Fibroblast of mammary gland (primary cell): ENCODE measurements at regions not wholly inside any gene's neighbourhood (a gene's known extent, or its start where the extent isn't known, plus 50 kb on each side); places are given as distances from the start of the nearest gene placed in this dataset.

ENCODE experiments used
- DNase-seq: peaks from one replicate; pipeline ENCODE4 v3.0.0-alpha.2; 2010; ENCODE audit warnings: low read depth
- H3K4me3 ChIP-seq: 2 replicates; pipeline ENCODE4 v1.5.1; 2011; ENCODE audit warnings: low read depth, mild to moderate bottlenecking, low read length, moderate library complexity; ENCODE audit not compliant: control insufficient read depth
- CTCF ChIP-seq: conservative IDR thresholded peaks from 2 replicates; pipeline ENCODE4 v1.5.1; 2011; ENCODE audit warnings: low read depth, low read length, inconsistent platforms; ENCODE audit not compliant: control insufficient read depth, insufficient read depth

- DNase-seq: peak; percentile 27
- TF ChIP-seq CTCF: no peak
- H3K4me3 ChIP-seq: no peak overlapping the region
These were observed 1862.4 kb upstream of the RAG2 start for GRCh38 chr11:38460429-38460828.

GRCh38 chr11:38456371-38456770 is 1858.3 kb upstream of the RAG2 start:
- no peak for DNase-seq
- H3K4me3 ChIP-seq: no peak overlapping the region
- TF ChIP-seq CTCF: no peak

GRCh38 chr11:38448284-38448683 is 1850.2 kb upstream of the RAG2 start:
- no peak for TF ChIP-seq CTCF
- peak; percentile 10 for DNase-seq
- no peak overlapping the region for H3K4me3 ChIP-seq

- no peak overlapping the region for H3K4me3 ChIP-seq
- TF ChIP-seq CTCF: no peak
- no peak for DNase-seq
These were observed 1848.3 kb upstream of the RAG2 start for GRCh38 chr11:38446336-38446735.

GRCh38 chr11:38438091-38438490 is 1840.1 kb upstream of the RAG2 start:
- H3K4me3 ChIP-seq: no peak overlapping the region
- DNase-seq: no peak
- no peak for TF ChIP-seq CTCF

GRCh38 chr11:38425578-38425977 is 1827.5 kb upstream of the RAG2 start:
- no peak for TF ChIP-seq CTCF
- no peak overlapping the region for H3K4me3 ChIP-seq
- DNase-seq: no peak

GRCh38 chr11:38423042-38423441 is 1825.0 kb upstream of the RAG2 start:
- no peak for TF ChIP-seq CTCF
- no peak overlapping the region for H3K4me3 ChIP-seq

More at GRCh38 chr11:38423042-38423441, 1825.0 kb upstream of the RAG2 start:
- no peak for DNase-seq
